ENCODE measurements at regions not wholly inside any gene's neighbourhood (a gene's known extent, or its start where the extent isn't known, plus 50 kb on each side); places are given as distances from the start of the nearest gene placed in this dataset.
A peak's percentile ranks its signal among the peaks of the same experiment; 100 is the strongest.
"Not testable (repeated sequence)": the region's sequence is repeated elsewhere in the genome, so short reads cannot be mapped to it uniquely, and the experiment has no call there.

DNA sequence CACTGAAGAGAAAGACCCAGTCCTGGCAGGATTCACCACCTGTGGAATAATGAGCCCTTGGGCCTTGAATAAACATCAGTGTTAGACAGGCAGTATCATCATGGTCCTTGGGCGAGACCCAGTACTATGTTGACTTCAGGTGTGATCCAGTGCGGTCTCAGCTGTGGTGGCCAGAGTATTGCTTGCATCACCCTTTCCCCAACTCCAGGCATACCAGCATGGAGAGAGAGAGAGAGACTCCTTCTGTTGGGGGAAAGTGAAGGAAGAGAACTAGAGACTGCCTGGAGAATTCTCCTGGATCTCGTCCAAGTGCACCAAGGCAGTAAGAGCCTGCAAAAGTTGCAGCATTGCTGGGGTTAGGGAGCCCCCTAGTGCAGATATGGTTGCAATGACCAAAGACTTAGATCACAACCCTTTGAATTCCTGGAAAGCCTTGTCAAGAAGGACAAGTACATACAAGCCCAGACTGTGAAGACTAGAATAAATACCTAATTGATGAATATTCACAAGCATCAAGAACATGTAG is 61.1 kb upstream of the VAMP7 start:
- DNase-seq (peak; percentile 72), ATAC-seq (peak; percentile 77)
- H3K4me1 ChIP-seq (ENCODE audit: insufficient read depth, low read length), result no peaks in the 10 kb centered on the region
- no peaks in the 10 kb centered on the region; the same call in 1 of the 2 replicates for H3K27me3 ChIP-seq (ENCODE audit: low read length)
- no peaks in the 10 kb centered on the region for H3K79me2 ChIP-seq (ENCODE audit: low read length)
- ChIA-PET POLR2A (ENCODE audit: unreplicated experiment) (no interaction called here), CTCF (no interaction called here)
- H3F3A ChIP-seq (ENCODE audit: low read length, unreplicated experiment), result no peaks in the 10 kb centered on the region
- H3K9ac ChIP-seq (ENCODE audit: low read length), result no peak overlapping the region
- no peak overlapping the region for H3K4me2 ChIP-seq (ENCODE audit: low read length)
- H2AFZ ChIP-seq (ENCODE audit: low read length), result no peak overlapping the region
- intact Hi-C loops (cut with micrococcal nuclease), result loop anchor here (2.0 kb wide), 1 partner anchor 727 kb away; no protein-coding TSS in a partner anchor
- H3K9me3 ChIP-seq (ENCODE audit: low read length), result no peaks in the 10 kb centered on the region
- H3K27ac ChIP-seq (ENCODE audit: low read length), result no peak overlapping the region
- no peaks in the 10 kb centered on the region for H3K9me2 ChIP-seq (replicated peaks; ENCODE audit: low read length)
- H3K36me3 ChIP-seq (ENCODE audit: low read depth, low read length), result no peaks in the 10 kb centered on the region
- no peaks in the 10 kb centered on the region for H4K20me1 ChIP-seq (ENCODE audit: low read length)
- TF ChIP-seq, protein P1, sequence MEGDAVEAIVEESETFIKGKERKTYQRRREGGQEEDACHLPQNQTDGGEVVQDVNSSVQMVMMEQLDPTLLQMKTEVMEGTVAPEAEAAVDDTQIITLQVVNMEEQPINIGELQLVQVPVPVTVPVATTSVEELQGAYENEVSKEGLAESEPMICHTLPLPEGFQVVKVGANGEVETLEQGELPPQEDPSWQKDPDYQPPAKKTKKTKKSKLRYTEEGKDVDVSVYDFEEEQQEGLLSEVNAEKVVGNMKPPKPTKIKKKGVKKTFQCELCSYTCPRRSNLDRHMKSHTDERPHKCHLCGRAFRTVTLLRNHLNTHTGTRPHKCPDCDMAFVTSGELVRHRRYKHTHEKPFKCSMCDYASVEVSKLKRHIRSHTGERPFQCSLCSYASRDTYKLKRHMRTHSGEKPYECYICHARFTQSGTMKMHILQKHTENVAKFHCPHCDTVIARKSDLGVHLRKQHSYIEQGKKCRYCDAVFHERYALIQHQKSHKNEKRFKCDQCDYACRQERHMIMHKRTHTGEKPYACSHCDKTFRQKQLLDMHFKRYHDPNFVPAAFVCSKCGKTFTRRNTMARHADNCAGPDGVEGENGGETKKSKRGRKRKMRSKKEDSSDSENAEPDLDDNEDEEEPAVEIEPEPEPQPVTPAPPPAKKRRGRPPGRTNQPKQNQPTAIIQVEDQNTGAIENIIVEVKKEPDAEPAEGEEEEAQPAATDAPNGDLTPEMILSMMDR (conservative IDR thresholded peaks at IDR 0.05; ENCODE audit: low read depth, low read length), result peak; percentile 77
- TF ChIP-seq EZH2 (IDR thresholded peaks at IDR 0.05; ENCODE audit: low read length, unreplicated experiment), result no peak
- H3K4me3 ChIP-seq (ENCODE audit: low read length), result no peak overlapping the region
- BruUV-seq (replicated peaks), result no TSS peak

DNA sequence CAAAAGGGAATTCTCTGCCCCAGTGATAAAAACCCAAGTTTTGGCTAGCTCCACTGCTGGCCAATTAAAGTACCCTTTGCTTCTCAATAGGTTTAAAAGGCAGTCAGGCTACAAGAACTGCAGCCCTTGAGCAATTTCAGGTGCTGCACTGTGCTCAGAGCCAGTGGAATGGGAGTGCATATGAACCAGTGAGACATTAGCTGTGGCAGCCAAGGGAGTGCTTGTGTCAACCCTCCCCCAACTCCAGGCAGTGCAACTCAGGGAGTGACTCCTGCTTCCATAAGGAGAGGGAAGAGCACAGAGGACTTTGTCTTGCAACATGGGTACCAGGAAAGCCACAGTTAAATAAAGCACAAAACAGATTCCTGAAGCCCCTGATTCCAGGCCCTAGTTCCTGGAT is 61.6 kb upstream of the VAMP7 start:
- no peak overlapping the region for H3K9ac ChIP-seq (ENCODE audit: low read length)
- H2AFZ ChIP-seq (ENCODE audit: low read length), result no peak overlapping the region
- H3K9me2 ChIP-seq (replicated peaks; ENCODE audit: low read length), result no peaks in the 10 kb centered on the region
- H3K4me2 ChIP-seq (ENCODE audit: low read length), result no peak overlapping the region
- H3K79me2 ChIP-seq (ENCODE audit: low read length), result no peaks in the 10 kb centered on the region
- ATAC-seq (no peak), DNase-seq (no peak)
- no peak overlapping the region for H3K27ac ChIP-seq (ENCODE audit: low read length)
- H3K27me3 ChIP-seq (ENCODE audit: low read length), result no peaks in the 10 kb centered on the region
- no peaks in the 10 kb centered on the region for H3K9me3 ChIP-seq (ENCODE audit: low read length)
- no TSS peak for BruUV-seq (replicated peaks)
- ChIA-PET CTCF (no interaction called here), POLR2A (ENCODE audit: unreplicated experiment) (no interaction called here)
- TF ChIP-seq, protein P1 (conservative IDR thresholded peaks at IDR 0.05; ENCODE audit: low read depth, low read length), result no peak
- no peak for TF ChIP-seq EZH2 (IDR thresholded peaks at IDR 0.05; ENCODE audit: low read length, unreplicated experiment)
- no peak for TF ChIP-seq EZH2phosphoT487 (IDR thresholded peaks at IDR 0.05; ENCODE audit: borderline replicate concordance, low read length)
- intact Hi-C loops (cut with micrococcal nuclease), result no loop called here
- no peaks in the 10 kb centered on the region for H4K20me1 ChIP-seq (ENCODE audit: low read length)
- H3K36me3 ChIP-seq (ENCODE audit: low read depth, low read length), result no peaks in the 10 kb centered on the region
- H3F3A ChIP-seq (ENCODE audit: low read length, unreplicated experiment), result no peaks in the 10 kb centered on the region
- H3K4me3 ChIP-seq (ENCODE audit: low read length), result no peak overlapping the region
- H3K4me1 ChIP-seq (ENCODE audit: insufficient read depth, low read length), result no peaks in the 10 kb centered on the region

DNA sequence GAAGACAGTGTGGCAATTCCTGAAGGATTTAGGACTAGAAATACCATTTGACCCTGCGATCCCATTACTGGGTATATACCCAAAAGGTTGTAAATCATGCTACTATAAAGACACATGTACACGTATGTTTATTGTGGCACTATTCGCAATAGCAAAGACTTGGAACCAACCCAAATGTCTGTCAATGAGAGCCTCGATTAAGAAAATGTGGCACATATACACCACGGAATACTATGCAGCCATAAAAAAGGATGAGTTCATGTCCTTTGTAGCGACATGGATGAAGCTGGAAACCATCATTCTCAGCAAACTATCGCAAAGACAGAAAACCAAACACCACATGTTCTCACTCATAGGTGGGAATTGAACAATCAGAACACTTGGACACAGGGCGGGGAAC is 66.8 kb upstream of the VAMP7 start:
- H3K4me1 ChIP-seq (ENCODE audit: insufficient read depth, low read length); H3K4me2 ChIP-seq (ENCODE audit: low read length); H3F3A ChIP-seq (ENCODE audit: low read length, unreplicated experiment); H3K9me2 ChIP-seq (replicated peaks; ENCODE audit: low read length); H3K9ac ChIP-seq (ENCODE audit: low read length); H3K9me3 ChIP-seq (ENCODE audit: low read length); H3K4me3 ChIP-seq (ENCODE audit: low read length); ATAC-seq; BruUV-seq (replicated peaks); DNase-seq; CTCF ChIA-PET; H3K79me2 ChIP-seq (ENCODE audit: low read length); H4K20me1 ChIP-seq (ENCODE audit: low read length); intact Hi-C loops (cut with micrococcal nuclease); H3K36me3 ChIP-seq (ENCODE audit: low read depth, low read length); H3K27me3 ChIP-seq (ENCODE audit: low read length); POLR2A ChIA-PET (ENCODE audit: unreplicated experiment); H2AFZ ChIP-seq (ENCODE audit: low read length); H3K27ac ChIP-seq (ENCODE audit: low read length): not testable (repeated sequence)
